22Rv1 (cell line): ENCODE measurements at regions not wholly inside any gene's neighbourhood (a gene's known extent, or its start where the extent isn't known, plus 50 kb on each side); places are given as distances from the start of the nearest gene placed in this dataset.

Experiments
- CTCF ChIP-seq: fragments of 450-650 bp; IDR thresholded peaks from 2 replicates; pipeline ENCODE4 v1.5.1; 2017; ENCODE audit warnings: mild to moderate bottlenecking
- ZFX ChIP-seq: fragments of 450-650 bp; IDR thresholded peaks from 2 replicates; pipeline ENCODE4 v1.6.1; 2017; ENCODE audit warnings: antibody characterized with exemption, borderline replicate concordance

- TF ChIP-seq CTCF (no peak), ZFX (no peak)
Observed at GRCh38 chrX:97790850-97791249, 907.1 kb downstream of the RPA4 start.
